DOHH2 (cell line): ENCODE measurements at regions not wholly inside any gene's neighbourhood (a gene's known extent, or its start where the extent isn't known, plus 50 kb on each side); places are given as distances from the start of the nearest gene placed in this dataset.

ENCODE experiments used
- CTCF ChIP-seq: fragments of 200-600 bp; sonication (generic); IDR thresholded peaks from one replicate; pipeline ENCODE4 v1.5.1; 2014; ENCODE audit warnings: antibody characterized with exemption, mild to moderate bottlenecking, low read depth, low read length; ENCODE audit not compliant: poor library complexity, severe bottlenecking
- EZH2phosphoT487 ChIP-seq: fragments of 200-600 bp; sonication (generic); IDR thresholded peaks from 2 replicates; pipeline ENCODE4 v1.6.1; 2017; ENCODE audit warnings: borderline replicate concordance, mild to moderate bottlenecking, antibody characterized with exemption, low read length, moderate library complexity, mixed read lengths

GRCh38 chr2:57437077-57437476 is 609.5 kb upstream of the VRK2 start:
- TF ChIP-seq CTCF (no peak), EZH2phosphoT487 (no peak)
